Endothelial cell (in vitro differentiated cells): ENCODE measurements at regions not wholly inside any gene's neighbourhood (a gene's known extent, or its start where the extent isn't known, plus 50 kb on each side); places are given as distances from the start of the nearest gene placed in this dataset.
"Not testable (repeated sequence)": the region's sequence is repeated elsewhere in the genome, so short reads cannot be mapped to it uniquely, and the experiment has no call there.

ENCODE experiments used
- DNase-seq: peaks from one replicate; pipeline ENCODE4 v3.0.0; 2021; ENCODE audit warnings: low spot score
- H3K27ac Mint-ChIP-seq: one replicate; pipeline ENCODE4 v1.8.0; 2021; ENCODE audit warnings: mixed read lengths, inconsistent platforms; ENCODE audit not compliant: unreplicated experiment
- H3K27me3 Mint-ChIP-seq: one replicate; pipeline ENCODE4 v1.8.0; 2021; ENCODE audit warnings: mild to moderate bottlenecking, moderate library complexity, mixed read lengths, inconsistent platforms; ENCODE audit not compliant: unreplicated experiment
- H3K36me3 Mint-ChIP-seq: one replicate; pipeline ENCODE4 v1.8.0; 2021; ENCODE audit warnings: mild to moderate bottlenecking, low read depth, mixed read lengths, inconsistent platforms; ENCODE audit not compliant: unreplicated experiment
- H3K4me1 Mint-ChIP-seq: one replicate; pipeline ENCODE4 v1.8.0; 2021; ENCODE audit warnings: mild to moderate bottlenecking, mixed read lengths, inconsistent platforms; ENCODE audit not compliant: unreplicated experiment
- H3K4me3 Mint-ChIP-seq: one replicate; pipeline ENCODE4 v1.8.0; 2021; ENCODE audit warnings: mild to moderate bottlenecking, mixed read lengths, inconsistent platforms; ENCODE audit not compliant: unreplicated experiment
- H3K9me3 Mint-ChIP-seq: one replicate; pipeline ENCODE4 v1.8.0; 2021; ENCODE audit warnings: mixed read lengths, inconsistent platforms; ENCODE audit not compliant: unreplicated experiment
- CTCF ChIP-seq: fragments of 200-600 bp; sonication (generic); IDR thresholded peaks from one replicate; pipeline ENCODE4 v1.5.0; 2021; ENCODE audit warnings: antibody characterized with exemption; ENCODE audit not compliant: unreplicated experiment

GRCh38 chr3:153513236-153513635 is 351.2 kb downstream of the RAP2B start:
- no peaks in the 10 kb centered on the region for H3K36me3 Mint-ChIP-seq
- H3K4me1 Mint-ChIP-seq = no peaks in the 10 kb centered on the region
- H3K27me3 Mint-ChIP-seq = no peaks in the 10 kb centered on the region
- no peak overlapping the region for H3K27ac Mint-ChIP-seq
- peak; percentile 38 for TF ChIP-seq CTCF
- no peak overlapping the region for H3K4me3 Mint-ChIP-seq
- H3K9me3 Mint-ChIP-seq = no peaks in the 10 kb centered on the region
- peak; percentile 9 for DNase-seq

GRCh38 chr3:153528473-153528872 is 366.4 kb downstream of the RAP2B start:
- Mint-ChIP-seq H3K4me3 (no peak overlapping the region), H3K27me3 (no peaks in the 10 kb centered on the region), H3K9me3 (no peaks in the 10 kb centered on the region), H3K36me3 (no peaks in the 10 kb centered on the region), H3K27ac (no peak overlapping the region), H3K4me1 (no peaks in the 10 kb centered on the region)
- DNase-seq = no peak
- no peak for TF ChIP-seq CTCF

- H3K4me1 Mint-ChIP-seq = no peaks in the 10 kb centered on the region
- no peak overlapping the region for H3K27ac Mint-ChIP-seq
- no peak overlapping the region for H3K4me3 Mint-ChIP-seq
- H3K27me3 Mint-ChIP-seq = no peaks in the 10 kb centered on the region
- H3K9me3 Mint-ChIP-seq = no peaks in the 10 kb centered on the region
- no peak for DNase-seq
- no peaks in the 10 kb centered on the region for H3K36me3 Mint-ChIP-seq
- TF ChIP-seq CTCF = no peak
These were observed 377.2 kb downstream of the RAP2B start for GRCh38 chr3:153539263-153539662.

DNA sequence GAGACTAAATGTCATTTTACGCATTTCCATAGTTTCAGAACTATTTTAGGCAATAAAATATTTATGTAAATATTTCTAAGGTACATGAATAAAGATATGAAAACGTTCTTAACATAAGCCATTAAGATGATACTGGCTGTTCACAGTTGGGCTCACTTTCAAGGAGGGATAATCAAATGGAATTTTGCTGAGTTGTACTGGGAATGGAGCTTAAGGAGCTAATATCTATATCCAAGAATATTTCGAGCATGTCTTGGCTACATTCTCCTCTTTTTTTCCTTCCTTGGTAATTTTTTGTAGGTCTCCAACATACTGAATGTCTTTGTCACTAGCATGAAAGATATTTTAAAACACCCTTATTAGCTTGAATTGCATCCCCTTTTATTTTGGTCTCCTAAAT is 383.4 kb downstream of the RAP2B start:
- DNase-seq = no peak
- Mint-ChIP-seq H3K9me3 (no peaks in the 10 kb centered on the region), H3K27me3 (peaks cover 2% of the 10 kb centered on the region), H3K27ac (no peak overlapping the region), H3K36me3 (no peaks in the 10 kb centered on the region), H3K4me3 (no peak overlapping the region), H3K4me1 (no peaks in the 10 kb centered on the region)
- TF ChIP-seq CTCF = no peak

GRCh38 chr3:153547970-153548369 is 385.9 kb downstream of the RAP2B start:
- no peak for DNase-seq
- H3K27ac Mint-ChIP-seq = no peak overlapping the region
- H3K4me1 Mint-ChIP-seq = no peaks in the 10 kb centered on the region
- peaks cover 2% of the 10 kb centered on the region for H3K27me3 Mint-ChIP-seq
- TF ChIP-seq CTCF = no peak
- H3K9me3 Mint-ChIP-seq = no peaks in the 10 kb centered on the region
- H3K4me3 Mint-ChIP-seq = no peak overlapping the region
- no peaks in the 10 kb centered on the region for H3K36me3 Mint-ChIP-seq

DNA sequence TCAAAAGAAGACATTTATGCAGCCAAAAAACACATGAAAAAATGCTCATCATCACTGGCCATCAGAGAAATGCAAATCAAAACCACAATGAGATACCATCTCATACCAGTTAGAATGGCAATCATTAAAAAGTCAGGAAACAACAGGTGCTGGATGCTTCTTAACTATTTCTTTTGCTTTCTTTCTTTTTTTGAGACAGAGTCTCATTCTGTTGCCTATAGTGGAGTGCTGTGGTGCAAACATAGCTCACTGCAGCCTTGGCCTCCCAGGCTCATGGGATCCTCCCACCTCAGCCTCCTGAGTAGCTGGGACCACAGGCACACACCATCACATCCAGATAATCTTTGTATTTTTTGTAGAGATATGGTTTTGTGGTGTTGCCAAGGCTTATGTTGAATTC is 387.7 kb downstream of the RAP2B start:
- H3K4me1 Mint-ChIP-seq, H3K27me3 Mint-ChIP-seq, H3K9me3 Mint-ChIP-seq, H3K27ac Mint-ChIP-seq, H3K36me3 Mint-ChIP-seq, DNase-seq, H3K4me3 Mint-ChIP-seq: not testable (repeated sequence)
